SU-DHL-6 (cell line): ENCODE measurements at regions not wholly inside any gene's neighbourhood (a gene's known extent, or its start where the extent isn't known, plus 50 kb on each side); places are given as distances from the start of the nearest gene placed in this dataset.

ENCODE experiments used
- H2AFZ ChIP-seq: fragments of 200-600 bp; sonication (generic); 2 replicates; pipeline ENCODE4 v1.6.1; 2014; ENCODE audit warnings: low read depth, mild to moderate bottlenecking, moderate library complexity, mixed read lengths, antibody characterized with exemption, low read length; ENCODE audit not compliant: severe bottlenecking
- H3F3A ChIP-seq: fragments of 200-600 bp; shearing (Covaris generic); 2 replicates; pipeline ENCODE4 v1.6.0; 2016; ENCODE audit warnings: antibody characterized with exemption, mild to moderate bottlenecking; ENCODE audit not compliant: insufficient read depth
- H3K27ac ChIP-seq: fragments of 200-600 bp; sonication (generic); 2 replicates; pipeline ENCODE4 v1.5.1; 2016; ENCODE audit warnings: low read depth, mild to moderate bottlenecking, low read length, moderate library complexity, mixed read lengths
- H3K27me3 ChIP-seq: fragments of 200-600 bp; sonication (generic), shearing (Covaris generic); 2 replicates; pipeline ENCODE4 v1.6.0; 2014; ENCODE audit warnings: mild to moderate bottlenecking, low read length
- H3K36me3 ChIP-seq: fragments of 200-600 bp; sonication (generic); 2 replicates; pipeline ENCODE4 v1.6.1; 2014; ENCODE audit warnings: mild to moderate bottlenecking, low read length, mixed read lengths
- H3K4me2 ChIP-seq: fragments of 300-600, 200-600 bp; shearing (Covaris generic), sonication (generic); 2 replicates; pipeline ENCODE4 v1.6.0; 2014; ENCODE audit warnings: low read length, low read depth, mild to moderate bottlenecking; ENCODE audit not compliant: poor library complexity, severe bottlenecking
- H3K4me3 ChIP-seq: fragments of 200-600 bp; sonication (generic); 2 replicates; pipeline ENCODE4 v1.5.1; 2014; ENCODE audit warnings: antibody characterized with exemption, low read length, mild to moderate bottlenecking, mixed read lengths; ENCODE audit not compliant: insufficient read depth, poor library complexity, severe bottlenecking
- H3K79me2 ChIP-seq: fragments of 200-600 bp; sonication (generic); 2 replicates; pipeline ENCODE4 v1.6.1; 2014; ENCODE audit warnings: mild to moderate bottlenecking, low read length, moderate library complexity; ENCODE audit not compliant: insufficient read depth
- H3K9ac ChIP-seq: fragments of 200-600 bp; sonication (generic); 2 replicates; pipeline ENCODE4 v1.7.0; 2014; ENCODE audit warnings: mild to moderate bottlenecking, low read length
- H3K9me2 ChIP-seq: fragments of 200-600 bp; sonication (generic); replicated peaks from 2 replicates; pipeline ENCODE4 v1.6.1; 2014; ENCODE audit warnings: low read length; ENCODE audit not compliant: insufficient read depth
- H3K9me3 ChIP-seq: fragments of 200-600 bp; sonication (generic); 2 replicates; pipeline ENCODE4 v1.6.1; 2014; ENCODE audit warnings: low read length, mixed read lengths; ENCODE audit not compliant: insufficient read depth
- H4K20me1 ChIP-seq: fragments of 200-600 bp; sonication (generic); 2 replicates; pipeline ENCODE4 v1.6.1; 2014; ENCODE audit warnings: low read depth, mild to moderate bottlenecking, antibody characterized with exemption, low read length, moderate library complexity, mixed read lengths
- CTCF ChIP-seq: fragments of 200-600 bp; sonication (generic); IDR thresholded peaks from one replicate; pipeline ENCODE4 v1.5.1; 2017; ENCODE audit warnings: antibody characterized with exemption, mild to moderate bottlenecking, low read length, moderate library complexity; ENCODE audit not compliant: insufficient read depth, poor library complexity, severe bottlenecking
- EZH2phosphoT487 ChIP-seq: fragments of 200-600 bp; sonication (generic), shearing (Covaris generic); conservative IDR thresholded peaks from 2 replicates; pipeline ENCODE4 v1.6.1; 2018; ENCODE audit warnings: mild to moderate bottlenecking, antibody characterized with exemption, low read length, moderate library complexity, mixed read lengths

- Histone ChIP-seq H3F3A (no peaks in the 10 kb centered on the region), H2AFZ (no peak overlapping the region), H3K9ac (no peak overlapping the region), H3K79me2 (no peaks in the 10 kb centered on the region), H3K36me3 (no peaks in the 10 kb centered on the region), H3K9me3 (no peaks in the 10 kb centered on the region), H4K20me1 (no peaks in the 10 kb centered on the region), H3K4me2 (no peak overlapping the region), H3K9me2 (no peaks in the 10 kb centered on the region), H3K27me3 (no peaks in the 10 kb centered on the region), H3K4me3 (no peak overlapping the region), H3K27ac (no peak overlapping the region)
- TF ChIP-seq CTCF (no peak), EZH2phosphoT487 (no peak)
Observed at GRCh38 chr3:161579395-161580126, 83.0 kb downstream of the OTOL1 start.

- no peaks in the 10 kb centered on the region for H3K36me3 ChIP-seq
- TF ChIP-seq CTCF (no peak), EZH2phosphoT487 (no peak)
- H3F3A ChIP-seq, result no peaks in the 10 kb centered on the region
- H4K20me1 ChIP-seq, result no peaks in the 10 kb centered on the region
- H3K27me3 ChIP-seq, result no peaks in the 10 kb centered on the region
- no peak overlapping the region for H3K4me3 ChIP-seq
- no peak overlapping the region for H3K4me2 ChIP-seq
- H3K9ac ChIP-seq, result no peak overlapping the region
- H2AFZ ChIP-seq, result no peak overlapping the region
- H3K79me2 ChIP-seq, result no peaks in the 10 kb centered on the region
- H3K9me2 ChIP-seq, result no peaks in the 10 kb centered on the region
- peaks cover 8% of the 10 kb centered on the region; the same call in 1 of the 2 replicates for H3K9me3 ChIP-seq
- H3K27ac ChIP-seq, result no peak overlapping the region
Observed at GRCh38 chr3:161585922-161586321, 89.3 kb downstream of the OTOL1 start.

GRCh38 chr3:161586556-161587235 lies 90.1 kb downstream of the OTOL1 start:
- TF ChIP-seq EZH2phosphoT487 (no peak), CTCF (no peak)
- H3K9ac ChIP-seq, result no peak overlapping the region

More at GRCh38 chr3:161586556-161587235, 90.1 kb downstream of the OTOL1 start:
- Histone ChIP-seq H3K36me3 (no peaks in the 10 kb centered on the region), H3K27ac (no peak overlapping the region), H3K4me2 (no peak overlapping the region), H2AFZ (no peak overlapping the region), H3K4me3 (no peak overlapping the region), H4K20me1 (no peaks in the 10 kb centered on the region), H3K9me3 (peaks cover 8% of the 10 kb centered on the region; the same call in 1 of the 2 replicates), H3K27me3 (no peaks in the 10 kb centered on the region), H3K9me2 (no peaks in the 10 kb centered on the region), H3K79me2 (no peaks in the 10 kb centered on the region), H3F3A (no peaks in the 10 kb centered on the region)
